ENCODE measurements at regions not wholly inside any gene's neighbourhood (a gene's known extent, or its start where the extent isn't known, plus 50 kb on each side); places are given as distances from the start of the nearest gene placed in this dataset.

- TF ChIP-seq RAD21 (IDR thresholded peaks at IDR 0.05; ENCODE audit: low read depth) = no peak
These were observed 147.5 kb downstream of the NXNL2 start for GRCh38 chr9:88682431-88682831.

GRCh38 chr9:88684046-88684445 lies 149.1 kb downstream of the NXNL2 start:
- TF ChIP-seq YY1 (IDR thresholded peaks at IDR 0.05; ENCODE audit: low read depth) = no peak
- no peak for TF ChIP-seq NFIC (IDR thresholded peaks at IDR 0.05)
- no peak for TF ChIP-seq FOXM1 (IDR thresholded peaks at IDR 0.05; ENCODE audit: borderline replicate concordance, low read depth)
- TF ChIP-seq CEBPB (IDR thresholded peaks at IDR 0.05) = no peak
- no peak for TF ChIP-seq EGR1 (IDR thresholded peaks at IDR 0.05)
- TF ChIP-seq USF1 (IDR thresholded peaks at IDR 0.05) = no peak
- no peak for TF ChIP-seq MAX (IDR thresholded peaks at IDR 0.05)
- TF ChIP-seq CREB1 (IDR thresholded peaks at IDR 0.05; ENCODE audit: low read depth) = no peak
- TF ChIP-seq ZBTB7A (IDR thresholded peaks at IDR 0.05; ENCODE audit: low read depth) = no peak
- no peak for TF ChIP-seq RAD21 (IDR thresholded peaks at IDR 0.05; ENCODE audit: low read depth)
- no peak for TF ChIP-seq TEAD4 (IDR thresholded peaks at IDR 0.05)
- no peak for TF ChIP-seq EP300 (IDR thresholded peaks at IDR 0.05; ENCODE audit: borderline replicate concordance)
- no peak for TF ChIP-seq TAF1 (IDR thresholded peaks at IDR 0.05; ENCODE audit: low read depth)
- no peak for TF ChIP-seq REST (IDR thresholded peaks at IDR 0.05; ENCODE audit: low read depth)
- no peak for TF ChIP-seq TCF12 (IDR thresholded peaks at IDR 0.05; ENCODE audit: low read depth)

GRCh38 chr9:88684845-88685244 lies 149.9 kb downstream of the NXNL2 start:
- TF ChIP-seq TCF12 (IDR thresholded peaks at IDR 0.05; ENCODE audit: low read depth) (no peak), EGR1 (IDR thresholded peaks at IDR 0.05) (no peak)

GRCh38 chr9:88685966-88686365 lies 151.0 kb downstream of the NXNL2 start:
- TF ChIP-seq EGR1 (IDR thresholded peaks at IDR 0.05) (no peak), CREB1 (IDR thresholded peaks at IDR 0.05; ENCODE audit: low read depth) (no peak), CEBPB (IDR thresholded peaks at IDR 0.05) (no peak), MAX (IDR thresholded peaks at IDR 0.05) (no peak), YY1 (IDR thresholded peaks at IDR 0.05; ENCODE audit: low read depth) (no peak), USF1 (IDR thresholded peaks at IDR 0.05) (no peak), TEAD4 (IDR thresholded peaks at IDR 0.05) (no peak), NFIC (IDR thresholded peaks at IDR 0.05) (no peak), REST (IDR thresholded peaks at IDR 0.05; ENCODE audit: low read depth) (no peak), RAD21 (IDR thresholded peaks at IDR 0.05; ENCODE audit: low read depth) (no peak), TAF1 (IDR thresholded peaks at IDR 0.05; ENCODE audit: low read depth) (no peak)

- no peak for TF ChIP-seq CREB1 (IDR thresholded peaks at IDR 0.05; ENCODE audit: low read depth)
- no peak for TF ChIP-seq USF1 (IDR thresholded peaks at IDR 0.05)
- TF ChIP-seq NFIC (IDR thresholded peaks at IDR 0.05) = no peak
- TF ChIP-seq CEBPB (IDR thresholded peaks at IDR 0.05) = no peak
- TF ChIP-seq FOXM1 (IDR thresholded peaks at IDR 0.05; ENCODE audit: borderline replicate concordance, low read depth) = no peak
- TF ChIP-seq TCF12 (IDR thresholded peaks at IDR 0.05; ENCODE audit: low read depth) = no peak
- TF ChIP-seq MAX (IDR thresholded peaks at IDR 0.05) = no peak
These were observed 154.7 kb downstream of the NXNL2 start for GRCh38 chr9:88689509-88690298.

- no peak for TF ChIP-seq ZBTB7A (IDR thresholded peaks at IDR 0.05; ENCODE audit: low read depth)
- TF ChIP-seq REST (IDR thresholded peaks at IDR 0.05; ENCODE audit: low read depth) = no peak
- no peak for TF ChIP-seq NFIC (IDR thresholded peaks at IDR 0.05)
- no peak for TF ChIP-seq USF1 (IDR thresholded peaks at IDR 0.05)
- TF ChIP-seq YY1 (IDR thresholded peaks at IDR 0.05; ENCODE audit: low read depth) = no peak
These were observed 155.7 kb downstream of the NXNL2 start for GRCh38 chr9:88690628-88691027.
